B cell (primary cell): ENCODE measurements at regions not wholly inside any gene's neighbourhood (a gene's known extent, or its start where the extent isn't known, plus 50 kb on each side); places are given as distances from the start of the nearest gene placed in this dataset.
"Not testable (repeated sequence)": the region's sequence is repeated elsewhere in the genome, so short reads cannot be mapped to it uniquely, and the experiment has no call there.

Source experiments
- ATAC-seq: fragments of 200-7000 bp; cut with Tn5 transposase; one replicate; pipeline ENCODE4 v1.10.0; 2021; ENCODE audit warnings: low read depth, mild to moderate bottlenecking, moderate number of reproducible peaks, moderate library complexity
- CTCF ChIA-PET: fragments of 350-600 bp; sonication (Branson Sonifier 250); formaldehyde crosslinking; loops from one replicate; lab custom pipeline; 2021; ENCODE audit warnings: antibody characterized with exemption, inconsistent platforms; lab: Charles Lee
- POLR2A ChIA-PET: fragments of 350-600 bp; sonication (Branson Sonifier 250); formaldehyde crosslinking; loops from one replicate; lab custom pipeline; 2021; ENCODE audit warnings: antibody characterized with exemption; lab: Charles Lee
- DNase-seq: peaks from one replicate; pipeline ENCODE4 v3.0.0; 2013
- H2AFZ ChIP-seq: 2 replicates; pipeline ENCODE4 v1.6.1; 2012; ENCODE audit warnings: mild to moderate bottlenecking, low read depth, low read length; ENCODE audit not compliant: insufficient read depth, poor library complexity, severe bottlenecking
- H3K27ac ChIP-seq, 2 donors: 1 replicate in 1 of 2; 2 replicates in 1 of 2; pipeline ENCODE4 v1.5.1; 2012 to 2013; ENCODE audit warnings: low read length in 2 of 2, mild to moderate bottlenecking in 2 of 2, moderate library complexity in 1 of 2
- H3K27me3 ChIP-seq, 4 experiments: fragments of 200-600 bp in 1 of 4; sonication (generic) in 1 of 4; replicated peaks in 1 of 4; 1 replicate in 2 of 4; 2 replicates in 2 of 4; pipeline versions ENCODE4 v1.6.1 to v1.7.0; 2013 to 2016; ENCODE audit warnings: low read length in 3 of 4, mild to moderate bottlenecking in 2 of 4, mixed read lengths in 1 of 4, moderate library complexity in 1 of 4; ENCODE audit not compliant: insufficient read depth in 4 of 4, control insufficient read depth in 3 of 4; ENCODE audit errors: control extremely low read depth in 1 of 4
- H3K36me3 ChIP-seq, 2 experiments: replicated peaks in 1 of 2; 1 replicate in 1 of 2; 2 replicates in 1 of 2; pipeline versions ENCODE4 v1.6.1 to v1.7.1; 2013; ENCODE audit warnings: low read length in 1 of 2; ENCODE audit not compliant: insufficient read depth in 2 of 2, control insufficient read depth in 1 of 2; ENCODE audit errors: control extremely low read depth in 1 of 2, extremely low read depth in 1 of 2
- H3K4me1 ChIP-seq, 2 donors: fragments of 200-600 bp in 1 of 2; sonication (generic) in 1 of 2; 1 replicate in 1 of 2; 2 replicates in 1 of 2; pipeline versions ENCODE4 v1.5.1 to v1.6.1; 2013 to 2017; ENCODE audit warnings: low read length in 2 of 2; ENCODE audit not compliant: control insufficient read depth in 2 of 2, insufficient read depth in 2 of 2
- H3K4me2 ChIP-seq: replicated peaks from 2 replicates; pipeline ENCODE3; 2012; ENCODE audit warnings: mild to moderate bottlenecking, low read depth, low read length; ENCODE audit not compliant: poor library complexity, severe bottlenecking
- H3K4me3 ChIP-seq, 5 experiments: fragments of 200-600 bp in 1 of 5; sonication (generic) in 1 of 5; 1 replicate in 3 of 5; 2 replicates in 2 of 5; pipeline versions ENCODE4 v1.5.1 to v1.7.0; 2011 to 2016; ENCODE audit warnings: low read length in 4 of 5, mild to moderate bottlenecking in 4 of 5, low read depth in 2 of 5, control low read depth in 1 of 5, moderate library complexity in 1 of 5; ENCODE audit not compliant: insufficient read depth in 1 of 5; ENCODE audit errors: control extremely low read depth in 1 of 5, extremely low read depth in 1 of 5
- H3K79me2 ChIP-seq: fragments of 200-600 bp; sonication (generic); one replicate; pipeline ENCODE4 v1.6.0; 2016; ENCODE audit warnings: low read length; ENCODE audit not compliant: control insufficient read depth, insufficient read depth
- H3K9ac ChIP-seq: fragments of 200-600 bp; sonication (generic); 2 replicates; pipeline ENCODE4 v1.6.1; 2017; ENCODE audit warnings: mild to moderate bottlenecking, low read length, moderate library complexity
- H3K9me3 ChIP-seq, 3 donors: one replicate each; pipeline versions ENCODE4 v1.6.1 to v1.7.1; 2013; ENCODE audit warnings: low read length in 2 of 3; ENCODE audit not compliant: control insufficient read depth in 2 of 3, insufficient read depth in 1 of 3; ENCODE audit errors: control extremely low read depth in 1 of 3
- H4K20me1 ChIP-seq: 2 replicates; pipeline ENCODE4 v1.6.0; 2012; ENCODE audit warnings: mild to moderate bottlenecking, low read length; ENCODE audit not compliant: insufficient read depth, control insufficient read depth, poor library complexity, severe bottlenecking
- H3K27ac Mint-ChIP-seq: one replicate; pipeline ENCODE4 v1.8.0; 2021; ENCODE audit warnings: mixed read lengths
- H3K27me3 Mint-ChIP-seq: one replicate; pipeline ENCODE4 v1.8.0; 2021; ENCODE audit warnings: mixed read lengths
- H3K4me1 Mint-ChIP-seq: one replicate; pipeline ENCODE4 v1.8.0; 2021; ENCODE audit warnings: mixed read lengths
- H3K4me3 Mint-ChIP-seq: one replicate; pipeline ENCODE4 v1.8.0; 2021; ENCODE audit warnings: mixed read lengths
- H3K9me3 Mint-ChIP-seq: one replicate; pipeline ENCODE4 v1.8.0; 2022; ENCODE audit warnings: mixed read lengths; ENCODE audit not compliant: insufficient read depth
- CTCF ChIP-seq: fragments of 200-600 bp; IDR thresholded peaks from one replicate; pipeline ENCODE4 v1.8.0; 2022; ENCODE audit warnings: antibody characterized with exemption, mild to moderate bottlenecking
- EZH2 ChIP-seq: IDR thresholded peaks from 2 replicates; pipeline ENCODE4 v1.6.1; 2012; ENCODE audit warnings: borderline replicate concordance, low read depth, mild to moderate bottlenecking, moderate library complexity, low read length; ENCODE audit not compliant: insufficient read depth, poor library complexity, severe bottlenecking
- WGBS: methylation state at CpG from one replicate; pipeline ENCODE4 v1.1.5; 2013; ENCODE audit warnings: missing lambda C conversion rate; ENCODE audit not compliant: insufficient coverage; 5-methylcytosine and 5-hydroxymethylcytosine counted together
- intact Hi-C: fragments of 100-400 bp; cut with micrococcal nuclease; formaldehyde crosslinking; loops from one replicate; pipeline ENCODE4 v1.10.0; 2022

GRCh38 chrX:76520273-76521054, 93.0 kb downstream of the MAGEE1 start:
- H3K4me3 Mint-ChIP-seq, result no peak overlapping the region

GRCh38 chrX:76535675-76536074, 108.2 kb downstream of the MAGEE1 start:
- H3K9me3 Mint-ChIP-seq, H3K79me2 ChIP-seq, POLR2A ChIA-PET: not testable (repeated sequence)

More at GRCh38 chrX:76520273-76521054, 93.0 kb downstream of the MAGEE1 start:
- no peaks in the 10 kb centered on the region for H3K4me1 ChIP-seq
- CTCF ChIA-PET, result no interaction called here
- no peak for DNase-seq
- H4K20me1 ChIP-seq, result no peaks in the 10 kb centered on the region
- no peaks in the 10 kb centered on the region for H3K27me3 ChIP-seq
- no peaks in the 10 kb centered on the region for H3K79me2 ChIP-seq
- Mint-ChIP-seq H3K27me3 (no peaks in the 10 kb centered on the region), H3K27ac (no peak overlapping the region), H3K4me1 (no peaks in the 10 kb centered on the region), H3K9me3 (peaks cover 4% of the 10 kb centered on the region)
- TF ChIP-seq EZH2, result no peak
- no peak for TF ChIP-seq CTCF
- H3K27ac ChIP-seq, result no peak overlapping the region
- H3K9me3 ChIP-seq, result peaks cover 0 to 12% (median 0%) of the 10 kb centered on the region in 3 donors
- WGBS, result 95% methylated on average over 18 of the region's 23 CpGs
- intact Hi-C loops, result no loop called here
- no peak overlapping the region for H3K9ac ChIP-seq
- no peak for ATAC-seq
- POLR2A ChIA-PET, result no interaction called here
- H3K4me2 ChIP-seq, result no peak overlapping the region
- H3K36me3 ChIP-seq, result no peaks in the 10 kb centered on the region
- no peak overlapping the region for H3K4me3 ChIP-seq
- no peak overlapping the region for H2AFZ ChIP-seq

More at GRCh38 chrX:76535675-76536074, 108.2 kb downstream of the MAGEE1 start:
- H3K27ac Mint-ChIP-seq, DNase-seq, H3K27ac ChIP-seq, H3K4me3 Mint-ChIP-seq, H3K4me3 ChIP-seq, ATAC-seq, H3K36me3 ChIP-seq, H3K9me3 ChIP-seq, H4K20me1 ChIP-seq, H3K9ac ChIP-seq, H3K4me1 ChIP-seq, H3K27me3 ChIP-seq, CTCF ChIA-PET, H3K4me1 Mint-ChIP-seq, H2AFZ ChIP-seq, H3K27me3 Mint-ChIP-seq, intact Hi-C loops, H3K4me2 ChIP-seq: not testable (repeated sequence)
- WGBS, result 100% methylated on average over 1 of the region's 2 CpGs
